Esophagus squamous epithelium (tissue), 5 donors: ENCODE measurements at regions not wholly inside any gene's neighbourhood (a gene's known extent, or its start where the extent isn't known, plus 50 kb on each side); places are given as distances from the start of the nearest gene placed in this dataset.

Experiments used
- DNase-seq: peaks from one replicate; lab custom pipeline; 2025; lab: John Stamatoyannopoulos, UW
- H3K27ac ChIP-seq, 4 donors: fragments of 200-600 bp; sonication (generic); one replicate each; pipeline ENCODE4 v1.5.1; 2016 to 2019; ENCODE audit warnings: mild to moderate bottlenecking in 1 of 4
- H3K27me3 ChIP-seq, 4 donors: fragments of 200-600 bp; sonication (generic); 1 replicate in 3 of 4; 2 replicates in 1 of 4; pipeline versions ENCODE4 v1.5.1 to v1.6.0; 2017 to 2021; ENCODE audit warnings: antibody characterized with exemption in 1 of 4
- H3K36me3 ChIP-seq, 3 donors: fragments of 200-600 bp; sonication (generic); one replicate each; pipeline ENCODE4 v1.5.1; 2016 to 2019
- H3K4me1 ChIP-seq, 3 donors: fragments of 200-600 bp; sonication (generic); one replicate each; pipeline ENCODE4 v1.5.1; 2017 to 2019
- H3K4me3 ChIP-seq, 4 donors: fragments of 200-600 bp; sonication (generic); 1 replicate in 3 of 4; 2 replicates in 1 of 4; pipeline ENCODE4 v1.5.1; 2016 to 2019; ENCODE audit warnings: mild to moderate bottlenecking in 2 of 4, moderate library complexity in 1 of 4
- H3K9me3 ChIP-seq, 3 donors: fragments of 200-600 bp; sonication (generic); one replicate each; pipeline ENCODE4 v1.5.1; 2016 to 2019
- POLR2A ChIP-seq, 4 donors: fragments of 450-650 bp; IDR thresholded peaks; one replicate each; pipeline ENCODE4 v1.6.1; 2017; ENCODE audit warnings: antibody characterized with exemption in 4 of 4, mild to moderate bottlenecking in 4 of 4, moderate library complexity in 3 of 4
- WGBS, 2 donors: methylation state at CpG; one replicate each; pipeline ENCODE4 v1.1.5; 2018; 5-methylcytosine and 5-hydroxymethylcytosine counted together
- intact Hi-C: fragments of 100-400 bp; cut with DNase I; formaldehyde crosslinking; loops from one replicate; pipeline ENCODE4 v1.15.0; 2022
- TF ChIP-seq, protein P1 (sequence below), 6 experiments: fragments of 450-650 bp in 4 of 6; fragments of 200-600 bp in 2 of 6; sonication (generic) in 2 of 6; IDR thresholded peaks; one replicate each; pipeline ENCODE4 v1.5.1; 2016 to 2019; ENCODE audit warnings: antibody characterized with exemption in 6 of 6, mild to moderate bottlenecking in 4 of 6, moderate library complexity in 4 of 6
- donor health status: DM: yes; HTN: yes; CAD: no.

DNA sequence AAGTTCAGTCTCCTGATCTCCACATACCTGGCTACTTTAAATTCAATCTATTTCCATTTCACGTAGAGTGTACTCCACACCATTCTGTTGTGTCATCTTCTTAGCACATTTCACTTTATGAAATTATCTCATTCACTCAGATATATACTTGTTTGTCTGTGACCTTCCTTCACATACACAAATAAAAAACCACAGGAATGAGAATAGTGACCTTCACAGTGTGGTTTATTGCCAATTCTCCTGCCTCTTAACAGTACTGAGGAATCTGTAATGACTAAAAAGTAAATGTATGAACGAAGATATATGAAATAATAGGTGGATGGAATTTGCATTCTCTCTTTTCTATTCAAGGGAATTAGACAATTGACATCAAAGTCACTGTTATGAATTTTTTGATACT lies 183.9 kb upstream of the PCDH7 start:
- H3K9me3 ChIP-seq: no peaks in the 10 kb centered on the region

DNA sequence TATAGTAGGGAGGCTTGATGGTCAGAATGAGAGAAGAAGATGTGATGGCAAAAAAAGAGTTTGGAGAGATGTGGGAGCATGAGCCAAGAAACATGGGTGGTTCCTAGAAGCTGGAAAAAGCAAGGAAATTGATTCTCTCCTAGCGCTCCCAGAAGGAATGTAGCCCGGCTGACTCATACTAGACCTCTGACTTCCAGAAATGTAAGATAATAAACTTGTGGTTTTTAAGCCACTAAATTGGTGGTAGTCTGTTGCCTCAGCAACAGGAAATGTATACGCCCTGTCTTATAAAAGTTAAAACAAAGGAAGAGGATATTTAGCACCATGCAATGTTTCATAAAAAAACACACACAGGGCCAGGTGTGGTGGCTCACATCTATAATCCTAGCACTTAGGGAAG lies 182.7 kb upstream of the PCDH7 start:
- H3K9me3 ChIP-seq: no peaks in the 10 kb centered on the region
- no peak overlapping the region for H3K27ac ChIP-seq
- 18 to 24% methylated on average over 3 of the region's 3 CpGs for WGBS, 2 donors

More for the DNA sequence above, 183.9 kb upstream of the PCDH7 start:
- WGBS, 2 donors: 69 to 70% methylated on average over 2 of the region's 2 CpGs
- no peaks in the 10 kb centered on the region for H3K4me1 ChIP-seq
- intact Hi-C loops: no loop called here
- TF ChIP-seq POLR2A (IDR thresholded peaks at IDR 0.05): no peak
- TF ChIP-seq, protein P1, sequence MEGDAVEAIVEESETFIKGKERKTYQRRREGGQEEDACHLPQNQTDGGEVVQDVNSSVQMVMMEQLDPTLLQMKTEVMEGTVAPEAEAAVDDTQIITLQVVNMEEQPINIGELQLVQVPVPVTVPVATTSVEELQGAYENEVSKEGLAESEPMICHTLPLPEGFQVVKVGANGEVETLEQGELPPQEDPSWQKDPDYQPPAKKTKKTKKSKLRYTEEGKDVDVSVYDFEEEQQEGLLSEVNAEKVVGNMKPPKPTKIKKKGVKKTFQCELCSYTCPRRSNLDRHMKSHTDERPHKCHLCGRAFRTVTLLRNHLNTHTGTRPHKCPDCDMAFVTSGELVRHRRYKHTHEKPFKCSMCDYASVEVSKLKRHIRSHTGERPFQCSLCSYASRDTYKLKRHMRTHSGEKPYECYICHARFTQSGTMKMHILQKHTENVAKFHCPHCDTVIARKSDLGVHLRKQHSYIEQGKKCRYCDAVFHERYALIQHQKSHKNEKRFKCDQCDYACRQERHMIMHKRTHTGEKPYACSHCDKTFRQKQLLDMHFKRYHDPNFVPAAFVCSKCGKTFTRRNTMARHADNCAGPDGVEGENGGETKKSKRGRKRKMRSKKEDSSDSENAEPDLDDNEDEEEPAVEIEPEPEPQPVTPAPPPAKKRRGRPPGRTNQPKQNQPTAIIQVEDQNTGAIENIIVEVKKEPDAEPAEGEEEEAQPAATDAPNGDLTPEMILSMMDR (IDR thresholded peaks at IDR 0.05): no peak
- H3K4me3 ChIP-seq: no peak overlapping the region
- H3K27ac ChIP-seq: no peak overlapping the region
- H3K27me3 ChIP-seq: no peaks in the 10 kb centered on the region
- no peak for DNase-seq
- H3K36me3 ChIP-seq: no peaks in the 10 kb centered on the region

DNA sequence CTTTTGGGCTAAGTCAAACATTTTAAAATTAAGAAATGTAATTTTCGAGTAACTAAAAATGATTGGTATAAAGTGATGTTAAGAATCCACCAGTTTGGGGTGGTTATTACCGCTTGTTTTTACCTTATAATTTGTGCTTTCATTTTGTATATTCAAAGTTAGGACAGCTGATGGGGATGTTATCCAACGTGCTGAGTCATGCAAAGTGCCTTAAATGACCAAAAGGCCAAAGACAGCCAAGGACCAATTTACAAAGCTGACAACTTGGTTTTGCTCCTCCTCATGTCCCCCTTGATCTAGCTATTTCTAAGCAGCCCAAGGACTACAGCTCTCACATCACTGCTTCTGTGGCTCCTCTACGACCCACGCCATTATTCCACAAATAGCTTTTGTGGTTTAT lies 181.4 kb upstream of the PCDH7 start:
- WGBS, 2 donors: 83 to 89% methylated on average over 5 of the region's 5 CpGs
- Histone ChIP-seq H3K4me1 (no peaks in the 10 kb centered on the region), H3K27ac (no peak overlapping the region), H3K4me3 (no peak overlapping the region), H3K9me3 (no peaks in the 10 kb centered on the region), H3K36me3 (no peaks in the 10 kb centered on the region), H3K27me3 (no peaks in the 10 kb centered on the region)
- no peak for TF ChIP-seq POLR2A (IDR thresholded peaks at IDR 0.05)
- intact Hi-C loops: no loop called here
- no peak for DNase-seq

More for the DNA sequence above, 182.7 kb upstream of the PCDH7 start:
- DNase-seq: no peak
- no peaks in the 10 kb centered on the region for H3K36me3 ChIP-seq
- no peaks in the 10 kb centered on the region for H3K4me1 ChIP-seq
- no peaks in the 10 kb centered on the region for H3K27me3 ChIP-seq
- H3K4me3 ChIP-seq: no peak overlapping the region
- TF ChIP-seq, protein P1 (IDR thresholded peaks at IDR 0.05): no peak
- TF ChIP-seq POLR2A (IDR thresholded peaks at IDR 0.05): no peak
- intact Hi-C loops: no loop called here

DNA sequence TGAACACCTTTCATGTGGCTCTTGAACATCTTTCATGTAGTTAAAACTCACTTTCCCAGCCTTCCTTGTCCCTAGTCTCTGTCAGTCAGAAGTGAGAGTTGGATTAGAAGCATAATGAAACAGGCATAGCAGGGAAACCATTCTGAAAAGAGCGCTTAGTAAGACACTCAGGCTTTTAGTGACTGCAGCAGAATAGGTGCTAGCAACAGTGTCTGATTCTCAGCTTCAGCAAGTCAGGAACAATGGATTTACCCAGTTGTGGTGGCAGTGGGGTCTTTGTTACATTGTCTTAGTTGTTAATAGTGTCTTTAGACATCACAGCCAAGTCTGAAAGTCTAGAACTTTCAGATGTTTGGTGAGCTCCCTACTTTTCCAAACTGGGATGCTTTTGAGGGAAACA lies 177.1 kb upstream of the PCDH7 start:
- no peaks in the 10 kb centered on the region for H3K4me1 ChIP-seq
- no peaks in the 10 kb centered on the region for H3K36me3 ChIP-seq
- H3K27me3 ChIP-seq: no peaks in the 10 kb centered on the region
- no peak for TF ChIP-seq POLR2A (IDR thresholded peaks at IDR 0.05)
- TF ChIP-seq, protein P1 (IDR thresholded peaks at IDR 0.05): no peak
- 75 to 94% methylated on average over 1 of the region's 1 CpG for WGBS, 2 donors
- no peaks in the 10 kb centered on the region for H3K9me3 ChIP-seq
- H3K27ac ChIP-seq: no peak overlapping the region
- DNase-seq: no peak
- H3K4me3 ChIP-seq: no peak overlapping the region
- intact Hi-C loops: no loop called here

DNA sequence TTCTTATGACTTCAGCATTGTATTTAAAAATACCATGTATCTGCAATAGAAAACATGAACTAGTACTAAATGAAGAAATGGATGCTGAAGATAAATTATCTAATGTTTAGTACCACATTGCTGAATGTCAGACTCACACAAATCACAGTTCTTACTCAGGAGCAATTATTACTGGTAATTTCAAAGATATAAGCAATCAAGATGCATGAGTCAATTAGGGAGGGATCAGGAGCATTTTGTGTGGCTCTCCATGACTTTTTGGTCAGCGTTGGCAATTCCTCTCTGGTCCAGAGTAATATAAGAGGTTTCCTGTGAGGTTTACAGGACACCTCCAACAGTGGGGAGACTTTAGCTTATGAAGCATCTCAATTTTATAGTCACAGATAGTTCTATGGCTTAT lies 167.0 kb upstream of the PCDH7 start:
- Histone ChIP-seq H3K4me3 (no peak overlapping the region), H3K9me3 (no peaks in the 10 kb centered on the region), H3K27ac (no peak overlapping the region), H3K36me3 (no peaks in the 10 kb centered on the region), H3K4me1 (no peaks in the 10 kb centered on the region), H3K27me3 (no peaks in the 10 kb centered on the region)
- TF ChIP-seq, protein P1 (IDR thresholded peaks at IDR 0.05): no peak
- no peak for TF ChIP-seq POLR2A (IDR thresholded peaks at IDR 0.05)
- no peak for DNase-seq
- intact Hi-C loops: no loop called here
- WGBS, 2 donors: 88 to 100% methylated on average over 1 of the region's 1 CpG

DNA sequence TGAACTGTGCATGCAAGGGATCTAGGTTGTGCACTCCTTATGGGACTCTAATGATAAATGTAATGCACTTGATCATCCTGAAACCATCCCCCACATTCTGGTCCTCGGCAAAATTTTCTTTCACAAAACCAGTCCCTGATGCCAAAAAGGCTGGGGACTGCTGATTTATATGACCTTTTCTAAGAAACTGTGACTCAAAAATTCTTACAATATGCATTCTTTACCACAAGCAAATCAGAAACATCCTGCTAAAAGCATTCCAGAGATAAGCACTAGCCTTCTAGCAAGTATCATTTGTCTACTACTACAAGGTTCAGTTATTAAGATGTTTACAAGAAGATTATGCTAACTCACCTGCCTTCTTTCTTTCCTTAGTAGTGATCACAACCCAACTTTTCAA lies 166.5 kb upstream of the PCDH7 start:
- Histone ChIP-seq H3K4me3 (no peak overlapping the region), H3K4me1 (no peaks in the 10 kb centered on the region), H3K27me3 (no peaks in the 10 kb centered on the region), H3K36me3 (no peaks in the 10 kb centered on the region), H3K27ac (no peak overlapping the region), H3K9me3 (no peaks in the 10 kb centered on the region)
- no peak for TF ChIP-seq POLR2A (IDR thresholded peaks at IDR 0.05)
- WGBS, 2 donors: 23 to 38% methylated on average over 1 of the region's 1 CpG
- no peak for DNase-seq
- intact Hi-C loops: no loop called here
